GM19372 (cell line): ENCODE measurements at regions not wholly inside any gene's neighbourhood (a gene's known extent, or its start where the extent isn't known, plus 50 kb on each side); places are given as distances from the start of the nearest gene placed in this dataset.

ENCODE experiments used
- ATAC-seq: cut with Tn5 transposase; IDR thresholded peaks from one replicate; pipeline ENCODE4 v1.9.1; 2021; ENCODE audit warnings: mild to moderate bottlenecking, low read depth, moderate library complexity; ENCODE audit not compliant: unreplicated experiment

- no peak for ATAC-seq
Measured at GRCh38 chrX:96430756-96431455, 253.7 kb upstream of the DIAPH2 start.

- ATAC-seq = no peak
Measured at GRCh38 chrX:96432647-96433046, 252.0 kb upstream of the DIAPH2 start.

- ATAC-seq = no peak
Measured at GRCh38 chrX:96433409-96434077, 251.1 kb upstream of the DIAPH2 start.

GRCh38 chrX:96435378-96436035 lies 249.1 kb upstream of the DIAPH2 start:
- no peak for ATAC-seq

GRCh38 chrX:96436105-96436504 lies 248.5 kb upstream of the DIAPH2 start:
- no peak for ATAC-seq

- ATAC-seq = no peak
Measured at GRCh38 chrX:96438803-96439202, 245.8 kb upstream of the DIAPH2 start.

GRCh38 chrX:96440941-96441340 lies 243.7 kb upstream of the DIAPH2 start:
- no peak for ATAC-seq

GRCh38 chrX:96445531-96446065 lies 239.0 kb upstream of the DIAPH2 start:
- no peak for ATAC-seq

GRCh38 chrX:96446524-96446923 lies 238.1 kb upstream of the DIAPH2 start:
- no peak for ATAC-seq

- no peak for ATAC-seq
Measured at GRCh38 chrX:96447161-96447560, 237.5 kb upstream of the DIAPH2 start.

GRCh38 chrX:96449191-96449590 lies 235.5 kb upstream of the DIAPH2 start:
- ATAC-seq = no peak

GRCh38 chrX:96449896-96450295 lies 234.7 kb upstream of the DIAPH2 start:
- ATAC-seq = no peak

GRCh38 chrX:96453139-96453538 lies 231.5 kb upstream of the DIAPH2 start:
- ATAC-seq = peak; percentile 79

- ATAC-seq = no peak
Measured at GRCh38 chrX:96455078-96455477, 229.6 kb upstream of the DIAPH2 start.

- ATAC-seq = no peak
Measured at GRCh38 chrX:96464880-96465558, 219.6 kb upstream of the DIAPH2 start.

GRCh38 chrX:96474029-96474740 lies 210.5 kb upstream of the DIAPH2 start:
- no peak for ATAC-seq

GRCh38 chrX:96474741-96475125 lies 209.9 kb upstream of the DIAPH2 start:
- no peak for ATAC-seq

GRCh38 chrX:96480081-96480480 lies 204.6 kb upstream of the DIAPH2 start:
- ATAC-seq = no peak

- ATAC-seq = no peak
Measured at GRCh38 chrX:96481831-96482230, 202.8 kb upstream of the DIAPH2 start.

GRCh38 chrX:96483647-96484160 lies 200.9 kb upstream of the DIAPH2 start:
- no peak for ATAC-seq
